Stimulated activated CD4-positive, alpha-beta T cell treated with anti-CD3 and anti-CD28 coated beads, Interleukin-4, amount 100 ng/mL, for 24 hours (primary cell): ENCODE measurements at regions not wholly inside any gene's neighbourhood (a gene's known extent, or its start where the extent isn't known, plus 50 kb on each side); places are given as distances from the start of the nearest gene placed in this dataset.
A peak's percentile ranks its signal among the peaks of the same experiment; 100 is the strongest.
"Not testable (repeated sequence)": the region's sequence is repeated elsewhere in the genome, so short reads cannot be mapped to it uniquely, and the experiment has no call there.

Source experiments
- DNase-seq: peaks from one replicate; pipeline ENCODE4 v3.0.0-alpha.2; 2020

DNA sequence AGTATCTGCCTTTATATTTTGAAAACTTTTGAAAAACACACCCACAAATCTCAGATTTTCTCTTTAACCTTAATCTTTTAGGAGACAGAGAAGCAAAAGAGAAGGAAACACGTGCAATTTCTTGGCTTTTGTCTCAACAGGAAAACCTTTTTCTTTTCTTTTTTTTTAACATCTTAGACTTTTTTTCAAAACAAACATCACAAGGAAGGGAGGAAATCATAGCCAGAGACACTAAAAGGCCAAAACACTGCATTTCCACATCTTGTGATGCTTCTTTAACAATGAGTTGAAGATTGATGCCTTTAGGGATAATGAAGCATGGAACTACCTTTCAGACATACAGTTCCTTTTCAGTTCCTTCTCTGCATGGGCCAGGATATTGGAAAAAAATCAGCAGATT, 136.6 kb upstream of the NRBF2 start:
- no peak for DNase-seq

GRCh38 chr10:62993121-62993520, 140.0 kb upstream of the NRBF2 start:
- no peak for DNase-seq

DNA sequence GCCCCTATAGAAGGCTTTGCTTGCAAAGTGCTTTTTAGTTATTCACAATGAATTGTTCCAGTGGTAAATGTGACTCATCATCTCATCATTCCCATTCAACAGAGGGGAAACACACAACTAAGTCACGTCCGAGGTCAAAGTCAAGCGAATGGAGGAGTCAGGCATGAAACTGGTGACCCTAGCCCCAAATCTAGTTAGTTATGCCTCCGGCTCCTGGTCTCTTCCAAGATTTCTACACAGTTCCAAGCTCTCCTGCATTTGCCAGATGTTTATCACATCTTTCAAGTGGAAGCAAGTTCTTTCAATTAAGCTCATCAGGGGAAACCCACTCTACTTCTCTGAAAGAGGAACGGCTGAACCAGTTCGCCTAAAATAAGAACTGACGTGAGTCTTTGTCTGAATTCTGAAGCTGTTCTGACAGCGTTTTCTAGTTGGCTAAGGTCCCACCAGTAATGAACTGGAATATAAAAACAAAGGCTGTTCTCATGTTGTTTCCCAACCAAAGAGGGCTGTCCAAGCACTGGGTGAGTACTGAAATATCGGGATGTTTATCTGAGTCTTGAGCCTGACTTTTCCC, 140.9 kb upstream of the NRBF2 start:
- no peak for DNase-seq

- DNase-seq, result no peak
Measured at GRCh38 chr10:62990126-62990525, 143.0 kb upstream of the NRBF2 start.

GRCh38 chr10:62985807-62986600, 147.1 kb upstream of the NRBF2 start:
- DNase-seq, result no peak

DNA sequence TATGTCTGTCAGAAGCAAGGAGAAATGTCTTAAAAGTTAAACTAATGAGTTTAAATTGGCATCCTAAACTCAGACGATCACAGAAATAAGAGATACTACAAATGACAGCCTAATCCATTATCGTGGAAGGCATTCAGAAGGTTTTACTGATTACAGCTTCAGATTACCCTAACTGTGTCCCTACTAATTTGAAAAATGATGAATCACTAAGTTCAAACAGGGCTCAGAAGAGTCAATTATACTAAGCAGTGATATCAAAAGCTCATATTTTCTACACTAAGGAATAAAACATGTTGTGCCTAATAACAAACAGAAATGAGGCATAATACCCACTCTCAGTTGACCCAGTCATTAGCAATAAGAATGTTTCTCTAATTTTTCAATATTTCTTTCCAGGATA, 152.0 kb upstream of the NRBF2 start:
- DNase-seq, result no peak

DNA sequence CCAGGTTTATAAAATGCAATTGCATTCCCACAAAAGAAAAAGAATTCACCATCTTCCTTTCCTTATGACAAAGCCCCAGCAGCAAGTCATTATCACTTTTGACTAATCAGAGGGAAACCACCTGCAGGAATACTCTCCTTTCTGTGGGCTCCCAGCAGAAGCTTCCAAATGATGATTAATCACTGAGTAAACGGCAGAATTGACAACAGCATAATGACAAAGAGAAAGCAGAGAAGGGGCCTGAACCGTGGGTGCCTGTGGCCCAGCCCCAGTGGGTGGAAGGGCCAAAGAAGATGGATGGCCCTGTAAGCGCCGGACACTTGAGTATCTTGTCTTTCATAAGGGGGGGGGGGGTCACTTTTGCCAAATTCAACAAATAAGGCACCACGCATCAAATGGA, 152.4 kb upstream of the NRBF2 start:
- peak; percentile 45 for DNase-seq

- no peak for DNase-seq
Measured at GRCh38 chr10:62979921-62980320, 153.2 kb upstream of the NRBF2 start.

DNA sequence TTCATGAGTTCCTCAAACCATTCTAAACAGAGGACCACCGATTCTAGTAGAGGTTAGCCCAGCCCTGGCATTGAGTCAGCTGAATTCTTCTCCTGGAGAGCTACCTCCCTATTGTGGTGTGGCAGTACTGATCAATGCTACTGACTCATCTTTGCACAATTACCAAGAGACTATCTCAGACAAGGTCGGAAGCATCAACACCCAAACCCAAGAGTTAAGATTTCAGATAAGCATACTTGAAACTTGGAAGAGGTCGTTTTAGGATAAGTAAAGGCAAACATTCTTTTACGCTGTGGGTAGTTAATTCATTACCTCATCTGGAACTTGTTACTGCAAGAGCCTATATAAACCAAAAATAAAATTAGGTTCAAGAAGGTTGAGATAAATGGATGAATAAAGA, 154.6 kb upstream of the NRBF2 start:
- DNase-seq, result no peak

GRCh38 chr10:62974795-62975194, 158.3 kb upstream of the NRBF2 start:
- not testable (repeated sequence) for DNase-seq

GRCh38 chr10:62972103-62972502, 155.9 kb upstream of the EGR2 start:
- DNase-seq, result no peak

- DNase-seq, result no peak
Measured at GRCh38 chr10:62964026-62964425, 147.9 kb upstream of the EGR2 start.

- DNase-seq, result no peak
Measured at GRCh38 chr10:62961951-62962523, 145.9 kb upstream of the EGR2 start.

GRCh38 chr10:62960416-62960815, 144.2 kb upstream of the EGR2 start:
- no peak for DNase-seq

GRCh38 chr10:62959553-62959952, 143.4 kb upstream of the EGR2 start:
- DNase-seq, result no peak

DNA sequence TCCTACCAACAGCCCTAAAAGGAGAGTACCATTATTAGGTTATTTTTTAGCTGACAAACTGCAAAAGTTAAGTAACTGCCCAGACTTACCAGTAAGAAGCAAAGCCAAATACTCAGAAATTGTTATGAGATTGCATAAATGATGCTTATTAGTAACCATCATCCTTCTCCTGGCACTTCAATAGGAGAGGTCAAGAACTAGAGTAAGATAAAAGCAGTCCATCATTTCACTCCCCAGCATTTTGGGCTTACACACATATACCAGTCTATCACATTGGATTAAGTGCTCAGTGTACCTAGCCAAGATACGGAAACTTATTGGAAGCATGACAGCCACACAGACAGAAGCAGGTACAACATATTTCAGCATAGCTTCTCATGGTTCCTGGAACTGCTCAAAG, 142.8 kb upstream of the EGR2 start:
- DNase-seq, result no peak

DNA sequence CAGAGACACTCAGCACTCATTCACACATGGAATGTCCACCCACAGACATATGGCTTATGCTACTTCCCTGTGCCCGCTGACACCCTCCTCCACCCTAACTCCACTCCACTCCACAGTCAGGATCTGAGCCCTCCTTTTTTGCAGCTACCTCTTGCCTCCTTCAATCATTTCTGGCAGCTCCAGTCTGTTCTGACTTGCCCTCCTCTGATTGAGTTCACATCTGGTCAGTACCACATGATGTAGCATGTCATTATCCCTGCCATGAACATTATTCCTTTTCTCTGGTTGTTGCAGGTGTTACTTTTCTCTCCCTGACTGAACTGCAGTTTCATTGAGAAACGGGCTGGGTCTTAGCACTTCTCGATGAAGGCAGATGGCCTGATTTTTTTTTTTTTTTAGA, 130.1 kb upstream of the EGR2 start:
- DNase-seq, result no peak

DNA sequence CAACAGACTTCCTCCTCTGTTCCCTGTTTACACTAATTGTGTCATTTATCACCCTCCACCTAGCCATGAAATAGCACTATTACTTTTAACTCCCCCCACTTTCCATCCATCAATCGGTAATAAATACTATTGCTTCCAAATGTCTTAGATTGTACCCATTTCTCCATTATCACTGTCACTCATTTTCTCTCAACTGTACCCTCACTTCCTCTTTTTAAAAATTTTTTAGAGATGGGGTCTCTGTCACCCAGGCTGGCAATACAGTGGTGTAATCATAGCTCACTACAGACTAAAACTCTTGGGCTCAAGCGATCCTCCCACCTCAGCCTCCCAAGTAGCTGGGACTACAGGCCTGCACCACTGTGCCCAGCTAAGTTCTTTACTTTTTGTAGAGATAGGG, 123.5 kb upstream of the EGR2 start:
- DNase-seq, result no peak

DNA sequence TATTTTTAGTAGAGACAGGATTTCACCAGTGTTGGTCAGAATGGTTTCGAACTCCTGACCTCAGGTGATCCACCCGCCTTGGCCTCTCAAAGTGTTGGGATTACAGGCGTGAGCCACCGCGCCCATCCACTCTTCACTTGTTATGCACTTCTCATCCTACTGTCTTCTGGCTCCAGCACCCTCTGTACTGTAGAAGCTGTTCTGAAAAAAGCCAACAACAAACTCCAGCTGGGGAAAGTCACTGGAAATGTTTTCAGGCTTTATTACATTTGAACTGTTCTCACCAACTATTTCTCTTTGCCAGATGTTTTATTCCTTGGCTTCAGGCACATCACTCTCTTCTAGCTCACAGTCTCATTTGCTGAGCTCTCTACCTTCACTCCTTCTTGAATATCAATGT, 122.5 kb upstream of the EGR2 start:
- no peak for DNase-seq

- no peak for DNase-seq
Measured at GRCh38 chr10:62937674-62938073, 121.5 kb upstream of the EGR2 start.

DNA sequence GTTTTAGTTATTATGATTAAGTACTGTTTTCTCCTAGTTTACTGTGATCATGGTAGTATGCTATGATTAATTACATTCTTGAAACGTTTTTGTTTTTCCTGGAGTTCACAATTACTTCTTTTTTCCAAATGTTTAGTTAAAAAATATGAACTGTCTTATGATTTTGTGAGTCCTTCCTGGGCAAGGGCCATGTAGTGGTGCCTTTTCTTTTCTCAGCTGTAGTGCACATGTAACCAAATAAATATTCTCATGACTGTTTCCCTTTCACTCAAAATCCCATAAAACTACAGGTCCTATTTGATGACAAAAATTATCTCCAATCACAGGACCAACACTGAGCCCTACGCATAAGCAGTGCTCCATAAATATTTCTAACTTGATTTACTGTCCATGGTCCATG, 118.9 kb upstream of the EGR2 start:
- DNase-seq, result no peak

DNA sequence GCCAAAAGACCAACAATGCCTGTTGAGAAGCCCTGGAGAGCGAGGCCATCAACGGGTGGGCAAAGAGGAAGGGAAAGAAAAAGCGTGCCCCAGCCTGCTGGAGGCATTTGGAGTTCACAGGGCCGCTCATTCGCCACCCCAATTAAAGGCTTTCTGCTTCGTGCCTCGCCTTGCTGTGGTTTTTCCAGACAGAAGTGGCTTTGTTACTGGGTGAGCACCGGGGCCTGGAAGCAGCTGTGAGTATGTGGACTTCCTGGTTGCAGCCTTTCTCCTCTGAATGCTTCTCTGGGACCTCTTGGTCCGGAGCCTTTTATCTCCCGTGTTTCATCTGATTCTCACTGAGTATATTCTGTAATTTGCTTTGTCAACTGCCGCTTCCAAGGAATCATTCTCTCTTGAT, 118.1 kb upstream of the EGR2 start:
- DNase-seq, result no peak

DNA sequence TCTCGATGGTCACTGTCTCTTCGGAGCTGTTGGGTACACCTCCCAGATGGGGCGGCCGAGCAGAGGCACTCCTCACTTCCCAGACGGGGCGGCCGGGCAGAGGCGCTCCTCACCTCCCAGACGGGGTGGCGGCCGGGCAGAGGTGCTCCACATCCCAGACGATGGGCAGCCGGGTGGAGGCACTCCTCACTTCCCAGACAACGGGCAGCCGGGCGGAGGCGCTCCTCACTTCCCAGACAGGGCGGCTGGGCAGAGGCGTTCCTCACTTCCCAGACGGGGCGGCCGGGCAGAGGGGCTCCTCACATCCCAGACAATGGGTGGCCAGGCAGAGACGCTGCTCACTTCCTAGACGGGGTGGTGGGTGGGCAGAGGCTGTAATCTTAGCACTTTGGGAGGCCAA, 112.6 kb upstream of the EGR2 start:
- not testable (repeated sequence) for DNase-seq

DNA sequence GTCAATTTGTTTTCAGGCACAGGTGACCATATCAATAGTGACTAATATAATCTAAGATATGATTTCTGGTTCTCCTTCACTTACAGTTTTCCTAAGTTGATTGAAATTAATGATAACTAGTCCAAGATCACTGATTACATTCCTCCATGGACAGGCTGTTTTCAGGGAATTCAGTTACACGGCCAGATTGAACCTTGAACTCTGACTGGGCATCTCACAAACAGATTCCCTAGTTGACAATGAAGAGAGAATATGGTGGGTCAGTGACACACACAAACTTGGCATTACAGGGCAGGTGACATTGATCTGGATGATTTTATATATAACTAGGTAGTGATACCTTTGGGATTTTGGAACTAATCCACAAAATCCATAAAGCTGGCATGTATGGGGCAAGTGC, 110.2 kb upstream of the EGR2 start:
- DNase-seq, result no peak

DNA sequence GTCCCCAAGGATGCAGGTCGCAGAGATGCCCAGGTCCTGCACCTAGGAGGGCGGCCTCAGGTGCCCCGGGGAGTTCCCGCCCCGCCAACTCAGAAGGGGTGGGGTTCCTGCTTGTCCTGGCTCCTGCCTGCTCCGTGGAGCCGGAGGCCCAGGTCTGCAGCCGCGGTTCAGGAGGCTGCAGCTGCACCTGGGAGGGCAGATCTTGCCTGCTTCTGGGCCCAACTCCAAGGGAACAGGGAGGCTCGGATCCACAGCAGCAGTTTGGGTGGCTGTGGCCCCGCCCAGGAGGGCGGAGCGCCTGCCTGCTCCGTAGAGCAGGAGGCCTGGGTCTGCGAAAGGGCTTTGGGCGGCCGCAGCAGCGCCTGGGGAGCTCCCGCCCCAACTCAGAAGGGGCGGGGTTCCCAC, 108.2 kb upstream of the EGR2 start:
- no peak for DNase-seq
